GM12878 (cell line): ENCODE measurements at regions not wholly inside any gene's neighbourhood (a gene's known extent, or its start where the extent isn't known, plus 50 kb on each side); places are given as distances from the start of the nearest gene placed in this dataset.

ENCODE experiments used
- ATAC-seq: fragments of 200-7000 bp; cut with Tn5 transposase; 3 replicates; pipeline ENCODE4 v1.9.1; 2020; ENCODE audit warnings: mild to moderate bottlenecking, moderate library complexity
- BruUV-seq: library from RNA; stranded (reverse); fragments of 400-500 nt; replicated peaks from 2 replicates; lab custom pipeline; 2021; lab: Mats Ljungman, UMichigan
- CTCF ChIA-PET: fragments of 300-600 bp; sonication (Branson Sonifier 250); formaldehyde crosslinking; extraction: SDS; loops from one replicate; lab custom pipeline; 2021; ENCODE audit warnings: inconsistent platforms; lab: Yijun Ruan, JAX
- POLR2A ChIA-PET: fragments of 350-600 bp; formaldehyde crosslinking; extraction: SDS; loops from one replicate; lab custom pipeline; 2021; ENCODE audit warnings: inconsistent platforms; lab: Charles Lee
- RAD21 ChIA-PET: fragments of 300-600 bp; sonication (Branson Sonifier 250); formaldehyde crosslinking; loops from one replicate; lab custom pipeline; 2023; ENCODE audit warnings: antibody characterized with exemption; ENCODE audit not compliant: unreplicated experiment; lab: Charles Lee
- SMC1A ChIA-PET: fragments of 300-600 bp; sonication (Branson Sonifier 250); formaldehyde crosslinking; loops from one replicate; lab custom pipeline; 2023; ENCODE audit not compliant: unreplicated experiment, uncharacterized antibody; lab: Charles Lee
- DNase-seq: peaks from one replicate; pipeline ENCODE4 v3.0.0-alpha.2; 2011; ENCODE audit warnings: low read depth, low spot score
- FAIRE-seq: peaks from 3 replicates; lab custom pipeline; 2011; peaks lifted over from hg19 to GRCh38; lab: Jason Lieb, UNC
- H2AFZ ChIP-seq: 2 replicates; pipeline ENCODE4 v1.6.0; 2011; ENCODE audit warnings: low read depth, low read length, control low read depth; ENCODE audit not compliant: control insufficient read depth
- H3K27ac ChIP-seq: 2 replicates; pipeline ENCODE4 v1.5.1; 2011; ENCODE audit warnings: control low read depth; ENCODE audit not compliant: control insufficient read depth, insufficient read depth
- H3K27me3 ChIP-seq, 2 experiments: replicated peaks in 1 of 2; 2 replicates each; pipeline versions ENCODE4 v1.6.0 to v1.6.1; 2011; ENCODE audit warnings: low read length in 1 of 2; ENCODE audit not compliant: control insufficient read depth in 2 of 2, insufficient read depth in 2 of 2
- H3K36me3 ChIP-seq, 2 experiments: 2 replicates each; pipeline ENCODE4 v1.5.1; 2011; ENCODE audit warnings: low read length in 1 of 2; ENCODE audit not compliant: control insufficient read depth in 2 of 2, insufficient read depth in 2 of 2
- H3K4me1 ChIP-seq: 2 replicates; pipeline ENCODE4 v1.6.1; 2011; ENCODE audit warnings: mild to moderate bottlenecking, low read length, moderate library complexity, mixed read lengths; ENCODE audit not compliant: control insufficient read depth, insufficient read depth
- H3K4me2 ChIP-seq: 2 replicates; pipeline ENCODE4 v1.6.0; 2011; ENCODE audit warnings: control low read depth; ENCODE audit not compliant: control insufficient read depth, insufficient read depth
- H3K4me3 ChIP-seq: fragments of 200-600 bp; sonication (generic); 2 replicates; pipeline ENCODE4 v1.5.1; 2016
- H3K79me2 ChIP-seq: 2 replicates; pipeline ENCODE4 v1.6.0; 2011; ENCODE audit warnings: low read length; ENCODE audit not compliant: control insufficient read depth, insufficient read depth
- H3K9ac ChIP-seq: 2 replicates; pipeline ENCODE4 v1.8.0; 2011; ENCODE audit warnings: low read length, control low read depth, mixed read lengths; ENCODE audit not compliant: control insufficient read depth, insufficient read depth
- H3K9me3 ChIP-seq: replicated peaks from 3 replicates; pipeline ENCODE4 v1.5.1; 2011; ENCODE audit warnings: mild to moderate bottlenecking, low read length; ENCODE audit not compliant: control insufficient read depth, insufficient read depth
- H4K20me1 ChIP-seq: 2 replicates; pipeline ENCODE4 v1.6.0; 2011; ENCODE audit not compliant: control insufficient read depth, insufficient read depth
- BACH1 ChIP-seq: fragments of 450-650 bp; IDR thresholded peaks from 2 replicates; pipeline ENCODE4 v1.6.1; 2017; ENCODE audit warnings: mild to moderate bottlenecking, borderline replicate concordance
- BCL11A ChIP-seq: IDR thresholded peaks from 2 replicates; pipeline ENCODE4 v1.6.1; 2011; ENCODE audit warnings: low read depth, low read length
- FOXM1 ChIP-seq: IDR thresholded peaks from 2 replicates; pipeline ENCODE4 v1.6.1; 2012; ENCODE audit warnings: low read depth, mild to moderate bottlenecking, inconsistent platforms, low read length, moderate library complexity
- HDAC6 ChIP-seq: fragments of 200-600 bp; sonication (generic); IDR thresholded peaks from one replicate; pipeline ENCODE4 v1.8.0; 2017; ENCODE audit warnings: antibody characterized with exemption; ENCODE audit not compliant: unreplicated experiment
- NFXL1 ChIP-seq: fragments of 450-650 bp; IDR thresholded peaks from 2 replicates; pipeline ENCODE4 v1.6.1; 2017; ENCODE audit warnings: antibody characterized with exemption, mild to moderate bottlenecking, borderline replicate concordance
- POU2F2 ChIP-seq: IDR thresholded peaks from 3 replicates; pipeline ENCODE4 v1.6.1; 2011; ENCODE audit warnings: low read depth, mild to moderate bottlenecking, low read length, borderline replicate concordance
- RAD21 ChIP-seq: IDR thresholded peaks from 2 replicates; pipeline ENCODE4 v1.6.1; 2011; ENCODE audit warnings: mild to moderate bottlenecking, low read depth, low read length, moderate library complexity; ENCODE audit not compliant: insufficient read depth
- RUNX3 ChIP-seq: IDR thresholded peaks from 2 replicates; pipeline ENCODE4 v1.6.1; 2012; ENCODE audit warnings: low read length, inconsistent platforms
- TCF3 ChIP-seq: IDR thresholded peaks from 2 replicates; pipeline ENCODE4 v1.6.1; 2012; ENCODE audit warnings: low read depth, mild to moderate bottlenecking, low read length, borderline replicate concordance; ENCODE audit not compliant: insufficient read depth
- TCF7 ChIP-seq: IDR thresholded peaks from 2 replicates; pipeline ENCODE4 v1.6.1; 2014; ENCODE audit warnings: antibody characterized with exemption, borderline replicate concordance
- ZNF217 ChIP-seq: fragments of 450-650 bp; IDR thresholded peaks from 2 replicates; pipeline ENCODE4 v1.6.1; 2017; ENCODE audit warnings: antibody characterized with exemption, mild to moderate bottlenecking
- ZNF274 ChIP-seq: IDR thresholded peaks from one replicate; pipeline ENCODE4 v1.8.0; 2011; ENCODE audit not compliant: insufficient read length, insufficient read depth
- WGBS: methylation state at CpG from one replicate; pipeline ENCODE4 v1.1.6; 2016; ENCODE audit warnings: low lambda C conversion rate; ENCODE audit not compliant: insufficient replicate concordance, insufficient coverage; ENCODE audit errors: missing lambda C conversion rate; 5-methylcytosine and 5-hydroxymethylcytosine counted together
- in situ Hi-C: fragments of 300-500 bp; cut with MboI; formaldehyde crosslinking; loops from 9 replicates; pipeline ENCODE4 v1.14.3; 2018; ENCODE audit warnings: mixed read lengths
- intact Hi-C: fragments of 100-400 bp; cut with micrococcal nuclease; formaldehyde crosslinking; loops from one replicate; pipeline ENCODE4 v1.14.2; 2022; ENCODE audit not compliant: unreplicated experiment
- TF ChIP-seq, protein P1 (sequence below): fragments of 450-650 bp; formaldehyde crosslinking; IDR thresholded peaks from 2 replicates; pipeline ENCODE4 v1.5.0; 2022; ENCODE audit warnings: mild to moderate bottlenecking, missing genetic modification characterization
- TF ChIP-seq, protein P2 (sequence below): fragments of 450-650 bp; IDR thresholded peaks from 2 replicates; pipeline ENCODE4 v1.6.1; 2016; ENCODE audit warnings: mild to moderate bottlenecking
- TF ChIP-seq, protein P3 (sequence below): IDR thresholded peaks from 2 replicates; pipeline ENCODE4 v1.6.1; 2012; ENCODE audit warnings: low read depth, low read length, improper control_type of control experiment
- TF ChIP-seq, protein P4 (sequence below): IDR thresholded peaks from 2 replicates; pipeline ENCODE4 v1.6.1; 2012; ENCODE audit warnings: low read length, inconsistent platforms

DNA sequence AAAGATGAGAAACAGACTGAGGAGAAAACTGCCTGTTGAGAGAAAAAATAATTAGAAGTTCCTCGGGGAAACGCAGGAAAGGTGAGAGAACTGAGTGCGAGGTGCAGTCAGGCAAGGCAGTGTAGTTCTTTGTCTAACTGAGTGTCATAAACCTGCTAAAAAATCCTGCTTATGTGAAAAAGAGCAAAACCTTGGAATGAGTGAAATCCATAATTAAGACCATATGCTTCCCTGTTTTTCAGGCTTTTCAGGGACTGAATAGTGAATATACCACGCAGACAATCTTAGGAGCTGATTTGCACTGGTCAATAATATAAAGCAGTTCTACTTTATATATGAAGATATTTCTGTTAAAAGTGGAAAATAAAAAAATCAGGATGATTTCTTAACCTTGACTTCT is 104.9 kb downstream of the RASGEF1B start (continued):
- TF ChIP-seq, protein P1, sequence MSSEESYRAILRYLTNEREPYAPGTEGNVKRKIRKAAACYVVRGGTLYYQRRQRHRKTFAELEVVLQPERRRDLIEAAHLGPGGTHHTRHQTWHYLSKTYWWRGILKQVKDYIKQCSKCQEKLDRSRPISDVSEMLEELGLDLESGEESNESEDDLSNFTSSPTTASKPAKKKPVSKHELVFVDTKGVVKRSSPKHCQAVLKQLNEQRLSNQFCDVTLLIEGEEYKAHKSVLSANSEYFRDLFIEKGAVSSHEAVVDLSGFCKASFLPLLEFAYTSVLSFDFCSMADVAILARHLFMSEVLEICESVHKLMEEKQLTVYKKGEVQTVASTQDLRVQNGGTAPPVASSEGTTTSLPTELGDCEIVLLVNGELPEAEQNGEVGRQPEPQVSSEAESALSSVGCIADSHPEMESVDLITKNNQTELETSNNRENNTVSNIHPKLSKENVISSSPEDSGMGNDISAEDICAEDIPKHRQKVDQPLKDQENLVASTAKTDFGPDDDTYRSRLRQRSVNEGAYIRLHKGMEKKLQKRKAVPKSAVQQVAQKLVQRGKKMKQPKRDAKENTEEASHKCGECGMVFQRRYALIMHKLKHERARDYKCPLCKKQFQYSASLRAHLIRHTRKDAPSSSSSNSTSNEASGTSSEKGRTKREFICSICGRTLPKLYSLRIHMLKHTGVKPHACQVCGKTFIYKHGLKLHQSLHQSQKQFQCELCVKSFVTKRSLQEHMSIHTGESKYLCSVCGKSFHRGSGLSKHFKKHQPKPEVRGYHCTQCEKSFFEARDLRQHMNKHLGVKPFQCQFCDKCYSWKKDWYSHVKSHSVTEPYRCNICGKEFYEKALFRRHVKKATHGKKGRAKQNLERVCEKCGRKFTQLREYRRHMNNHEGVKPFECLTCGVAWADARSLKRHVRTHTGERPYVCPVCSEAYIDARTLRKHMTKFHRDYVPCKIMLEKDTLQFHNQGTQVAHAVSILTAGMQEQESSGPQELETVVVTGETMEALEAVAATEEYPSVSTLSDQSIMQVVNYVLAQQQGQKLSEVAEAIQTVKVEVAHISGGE (CRISPR knock-in tag) = no peak
- no peak for TF ChIP-seq BACH1
- no peak for TF ChIP-seq ZNF217
- TF ChIP-seq NFXL1 = no peak
- TF ChIP-seq RUNX3 = no peak

DNA sequence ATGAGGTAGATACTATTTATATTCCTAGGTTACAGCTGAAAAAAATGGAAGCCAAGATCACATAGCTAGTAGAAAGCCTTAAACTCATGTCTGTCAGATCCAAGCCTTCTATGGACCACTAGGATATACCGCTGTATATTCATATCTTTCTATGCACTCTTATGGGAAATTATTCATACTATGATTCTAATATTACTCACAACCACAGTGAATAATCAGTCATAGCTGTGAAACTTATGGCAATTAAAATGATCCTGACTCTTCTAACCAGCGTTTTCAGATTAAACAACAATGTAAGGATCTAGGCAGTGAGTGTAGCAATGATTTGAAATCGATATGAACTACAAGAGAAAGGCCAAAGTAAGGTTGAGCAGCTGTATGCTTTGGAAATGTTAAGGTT is 111.0 kb downstream of the RASGEF1B start:
- RAD21 ChIA-PET = no interaction called here
- no peak overlapping the region for H3K4me2 ChIP-seq
- BruUV-seq = no TSS peak
- H4K20me1 ChIP-seq = no peaks in the 10 kb centered on the region
- H3K9ac ChIP-seq = no peak overlapping the region
- ATAC-seq = no peak
- TF ChIP-seq ZNF274 (no peak), HDAC6 (no peak), BCL11A (no peak), POU2F2 (no peak), RAD21 (no peak), TCF7 (no peak), FOXM1 (no peak), TCF3 (no peak)
- TF ChIP-seq, protein P2, sequence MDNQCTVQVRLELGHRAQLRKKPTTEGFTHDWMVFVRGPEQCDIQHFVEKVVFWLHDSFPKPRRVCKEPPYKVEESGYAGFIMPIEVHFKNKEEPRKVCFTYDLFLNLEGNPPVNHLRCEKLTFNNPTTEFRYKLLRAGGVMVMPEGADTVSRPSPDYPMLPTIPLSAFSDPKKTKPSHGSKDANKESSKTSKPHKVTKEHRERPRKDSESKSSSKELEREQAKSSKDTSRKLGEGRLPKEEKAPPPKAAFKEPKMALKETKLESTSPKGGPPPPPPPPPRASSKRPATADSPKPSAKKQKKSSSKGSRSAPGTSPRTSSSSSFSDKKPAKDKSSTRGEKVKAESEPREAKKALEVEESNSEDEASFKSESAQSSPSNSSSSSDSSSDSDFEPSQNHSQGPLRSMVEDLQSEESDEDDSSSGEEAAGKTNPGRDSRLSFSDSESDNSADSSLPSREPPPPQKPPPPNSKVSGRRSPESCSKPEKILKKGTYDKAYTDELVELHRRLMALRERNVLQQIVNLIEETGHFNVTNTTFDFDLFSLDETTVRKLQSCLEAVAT = no peak
- TF ChIP-seq, protein P3, sequence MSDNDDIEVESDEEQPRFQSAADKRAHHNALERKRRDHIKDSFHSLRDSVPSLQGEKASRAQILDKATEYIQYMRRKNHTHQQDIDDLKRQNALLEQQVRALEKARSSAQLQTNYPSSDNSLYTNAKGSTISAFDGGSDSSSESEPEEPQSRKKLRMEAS = no peak
- TF ChIP-seq, protein P4, sequence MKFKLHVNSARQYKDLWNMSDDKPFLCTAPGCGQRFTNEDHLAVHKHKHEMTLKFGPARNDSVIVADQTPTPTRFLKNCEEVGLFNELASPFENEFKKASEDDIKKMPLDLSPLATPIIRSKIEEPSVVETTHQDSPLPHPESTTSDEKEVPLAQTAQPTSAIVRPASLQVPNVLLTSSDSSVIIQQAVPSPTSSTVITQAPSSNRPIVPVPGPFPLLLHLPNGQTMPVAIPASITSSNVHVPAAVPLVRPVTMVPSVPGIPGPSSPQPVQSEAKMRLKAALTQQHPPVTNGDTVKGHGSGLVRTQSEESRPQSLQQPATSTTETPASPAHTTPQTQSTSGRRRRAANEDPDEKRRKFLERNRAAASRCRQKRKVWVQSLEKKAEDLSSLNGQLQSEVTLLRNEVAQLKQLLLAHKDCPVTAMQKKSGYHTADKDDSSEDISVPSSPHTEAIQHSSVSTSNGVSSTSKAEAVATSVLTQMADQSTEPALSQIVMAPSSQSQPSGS = no peak
- TF ChIP-seq, all 136 proteins: peak for 0
- Histone ChIP-seq H3K9me3 (no peaks in the 10 kb centered on the region), H3K27me3 (no peaks in the 10 kb centered on the region), H3K27ac (no peak overlapping the region), H2AFZ (no peak overlapping the region), H3K36me3 (no peaks in the 10 kb centered on the region), H3K4me3 (no peak overlapping the region), H3K79me2 (no peaks in the 10 kb centered on the region), H3K4me1 (no peaks in the 10 kb centered on the region)
- in situ Hi-C loops (no loop called here), intact Hi-C loops (no loop called here)
- WGBS = 10% methylated on average over 3 of the region's 3 CpGs
- no peak for FAIRE-seq
- ChIA-PET CTCF (interaction anchor here (1.2 kb wide), 1 partner anchor 9 kb away, joined by 3 read pairs; no protein-coding TSS in a partner anchor), POLR2A (no interaction called here), SMC1A (no interaction called here)
- no peak for DNase-seq
